Loucy (cell line): ENCODE measurements at regions not wholly inside any gene's neighbourhood (a gene's known extent, or its start where the extent isn't known, plus 50 kb on each side); places are given as distances from the start of the nearest gene placed in this dataset.

Experiments
- H2AFZ ChIP-seq: fragments of 200-600 bp; sonication (generic); 2 replicates; pipeline ENCODE4 v1.6.0; 2016; ENCODE audit warnings: antibody characterized with exemption, mild to moderate bottlenecking, low read length, moderate library complexity
- H3F3A ChIP-seq: fragments of 200-600 bp; 2 replicates; pipeline ENCODE4 v1.6.0; 2016; ENCODE audit warnings: antibody characterized with exemption, low read depth, mild to moderate bottlenecking
- H3K27me3 ChIP-seq: fragments of 200-600 bp; sonication (generic); 2 replicates; pipeline ENCODE4 v1.6.1; 2014; ENCODE audit warnings: low read length, mild to moderate bottlenecking; ENCODE audit not compliant: insufficient read depth, poor library complexity, severe bottlenecking
- H3K36me3 ChIP-seq: fragments of 200-600 bp; sonication (generic); 2 replicates; pipeline ENCODE4 v1.6.1; 2016; ENCODE audit warnings: low read length; ENCODE audit not compliant: insufficient read depth
- H3K4me1 ChIP-seq: fragments of 200-600 bp; sonication (generic); 2 replicates; pipeline ENCODE4 v1.5.1; 2014; ENCODE audit warnings: low read length, mild to moderate bottlenecking; ENCODE audit not compliant: insufficient read depth, poor library complexity, severe bottlenecking
- H3K4me2 ChIP-seq: fragments of 200-600 bp; sonication (generic); 2 replicates; pipeline ENCODE4 v1.6.0; 2014; ENCODE audit warnings: antibody characterized with exemption, low read length, low read depth, mild to moderate bottlenecking; ENCODE audit not compliant: poor library complexity, severe bottlenecking
- H3K4me3 ChIP-seq: fragments of 200-600 bp; sonication (generic); 2 replicates; pipeline ENCODE4 v1.5.1; 2014; ENCODE audit warnings: low read length, mild to moderate bottlenecking, mixed read lengths; ENCODE audit not compliant: poor library complexity, severe bottlenecking
- H3K79me2 ChIP-seq: fragments of 200-600 bp; sonication (generic); 2 replicates; pipeline ENCODE4 v1.6.1; 2014; ENCODE audit warnings: low read length; ENCODE audit not compliant: insufficient read depth
- H3K9ac ChIP-seq: fragments of 200-600 bp; sonication (generic); 2 replicates; pipeline ENCODE4 v1.6.0; 2014; ENCODE audit warnings: mild to moderate bottlenecking, low read depth, low read length, moderate library complexity; ENCODE audit not compliant: poor library complexity, severe bottlenecking
- H3K9me2 ChIP-seq: fragments of 200-600 bp; sonication (generic); replicated peaks from 2 replicates; pipeline ENCODE4 v1.6.1; 2016; ENCODE audit warnings: low read depth, low read length, mixed read lengths
- H3K9me3 ChIP-seq: fragments of 200-600 bp; sonication (generic); 2 replicates; pipeline ENCODE4 v1.6.1; 2014; ENCODE audit warnings: mild to moderate bottlenecking, antibody characterized with exemption, low read length, low read depth; ENCODE audit not compliant: insufficient read depth
- H4K20me1 ChIP-seq: fragments of 200-600 bp; sonication (generic); 2 replicates; pipeline ENCODE4 v1.6.0; 2014; ENCODE audit warnings: antibody characterized with exemption, low read length, mild to moderate bottlenecking; ENCODE audit not compliant: insufficient read depth, poor library complexity, severe bottlenecking
- EZH2phosphoT487 ChIP-seq: fragments of 200-600 bp; IDR thresholded peaks from 2 replicates; pipeline ENCODE4 v1.6.1; 2018; ENCODE audit warnings: antibody characterized with exemption, mild to moderate bottlenecking, moderate library complexity, borderline replicate concordance
- TF ChIP-seq, protein P1 (sequence below): fragments of 200-600 bp; sonication (generic); conservative IDR thresholded peaks from 2 replicates; pipeline ENCODE4 v1.5.1; 2014; ENCODE audit warnings: mild to moderate bottlenecking, antibody characterized with exemption, low read length

DNA sequence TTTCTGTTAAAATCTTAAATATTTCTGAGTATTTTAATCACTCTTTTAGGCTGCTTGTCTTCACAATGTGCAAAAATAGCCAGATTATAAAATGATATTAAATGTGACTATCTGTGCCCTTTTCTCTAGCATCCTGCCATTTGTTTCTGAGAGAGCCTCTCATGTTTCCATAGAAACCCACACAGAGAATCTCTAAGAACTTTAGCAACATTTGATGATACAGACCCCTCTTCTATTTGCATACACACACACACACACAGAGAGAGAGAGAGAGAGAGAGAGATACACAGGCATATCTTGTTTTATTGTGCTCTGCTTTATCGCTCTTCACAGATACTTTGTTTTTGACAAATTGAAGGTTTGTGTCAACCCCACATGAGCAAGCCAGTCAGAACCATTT is 134.5 kb upstream of the DDX18 start:
- peaks cover 7% of the 10 kb centered on the region for H3K4me1 ChIP-seq
- no peak overlapping the region for H2AFZ ChIP-seq
- no peaks in the 10 kb centered on the region for H4K20me1 ChIP-seq
- H3K9ac ChIP-seq, result no peak overlapping the region
- H3F3A ChIP-seq, result no peaks in the 10 kb centered on the region
- no peaks in the 10 kb centered on the region for H3K36me3 ChIP-seq
- H3K9me2 ChIP-seq, result no peaks in the 10 kb centered on the region
- TF ChIP-seq EZH2phosphoT487, result no peak
- TF ChIP-seq, protein P1, sequence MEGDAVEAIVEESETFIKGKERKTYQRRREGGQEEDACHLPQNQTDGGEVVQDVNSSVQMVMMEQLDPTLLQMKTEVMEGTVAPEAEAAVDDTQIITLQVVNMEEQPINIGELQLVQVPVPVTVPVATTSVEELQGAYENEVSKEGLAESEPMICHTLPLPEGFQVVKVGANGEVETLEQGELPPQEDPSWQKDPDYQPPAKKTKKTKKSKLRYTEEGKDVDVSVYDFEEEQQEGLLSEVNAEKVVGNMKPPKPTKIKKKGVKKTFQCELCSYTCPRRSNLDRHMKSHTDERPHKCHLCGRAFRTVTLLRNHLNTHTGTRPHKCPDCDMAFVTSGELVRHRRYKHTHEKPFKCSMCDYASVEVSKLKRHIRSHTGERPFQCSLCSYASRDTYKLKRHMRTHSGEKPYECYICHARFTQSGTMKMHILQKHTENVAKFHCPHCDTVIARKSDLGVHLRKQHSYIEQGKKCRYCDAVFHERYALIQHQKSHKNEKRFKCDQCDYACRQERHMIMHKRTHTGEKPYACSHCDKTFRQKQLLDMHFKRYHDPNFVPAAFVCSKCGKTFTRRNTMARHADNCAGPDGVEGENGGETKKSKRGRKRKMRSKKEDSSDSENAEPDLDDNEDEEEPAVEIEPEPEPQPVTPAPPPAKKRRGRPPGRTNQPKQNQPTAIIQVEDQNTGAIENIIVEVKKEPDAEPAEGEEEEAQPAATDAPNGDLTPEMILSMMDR, result no peak
- H3K4me2 ChIP-seq, result no peak overlapping the region
- no peak overlapping the region for H3K4me3 ChIP-seq
- no peaks in the 10 kb centered on the region for H3K79me2 ChIP-seq
- no peaks in the 10 kb centered on the region for H3K27me3 ChIP-seq
- H3K9me3 ChIP-seq, result 0 out of 2 replicates have a peak, but pooled peaks cover 4% of the 10 kb centered on the region

DNA sequence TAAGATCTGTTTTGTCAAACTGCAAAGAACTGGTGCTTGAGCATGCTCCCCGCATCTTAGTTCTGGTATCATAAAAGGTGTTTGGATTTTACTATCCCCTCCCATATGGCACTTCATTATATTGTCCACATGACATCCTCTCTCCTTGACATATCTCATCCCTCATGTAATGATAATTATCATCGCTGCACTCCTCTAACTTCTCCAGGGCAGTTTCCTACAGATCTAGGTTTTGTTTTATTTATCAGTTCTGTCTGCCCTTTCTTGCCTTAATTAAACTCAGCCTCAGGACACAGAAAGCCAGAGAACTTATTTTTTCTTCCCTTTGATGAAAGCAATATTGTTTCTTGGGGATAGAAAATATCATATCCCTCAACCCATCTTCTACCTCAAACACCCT is 129.6 kb upstream of the DDX18 start:
- H3K9me3 ChIP-seq, result 0 out of 2 replicates have a peak, but pooled peaks cover 4% of the 10 kb centered on the region
- no peak overlapping the region for H3K9ac ChIP-seq
- no peaks in the 10 kb centered on the region for H4K20me1 ChIP-seq
- no peak overlapping the region for H3K4me2 ChIP-seq
- H3K4me3 ChIP-seq, result no peak overlapping the region
- H2AFZ ChIP-seq, result no peak overlapping the region
- no peaks in the 10 kb centered on the region for H3K79me2 ChIP-seq
- H3K36me3 ChIP-seq, result no peaks in the 10 kb centered on the region
- TF ChIP-seq, protein P1, result no peak
- TF ChIP-seq EZH2phosphoT487, result no peak
- H3K9me2 ChIP-seq, result no peaks in the 10 kb centered on the region
- peaks cover 7% of the 10 kb centered on the region for H3K4me1 ChIP-seq
- H3K27me3 ChIP-seq, result no peaks in the 10 kb centered on the region
- H3F3A ChIP-seq, result no peaks in the 10 kb centered on the region

GRCh38 chr2:117686699-117687098 is 127.8 kb upstream of the DDX18 start:
- H3K36me3 ChIP-seq, result no peaks in the 10 kb centered on the region
- H3K79me2 ChIP-seq, result no peaks in the 10 kb centered on the region
- H3K4me2 ChIP-seq, result no peak overlapping the region
- peaks cover 7% of the 10 kb centered on the region for H3K4me1 ChIP-seq
- H3K9me3 ChIP-seq, result no peaks in the 10 kb centered on the region
- H3K4me3 ChIP-seq, result no peak overlapping the region
- H3K9ac ChIP-seq, result no peak overlapping the region
- no peaks in the 10 kb centered on the region for H3K9me2 ChIP-seq
- H2AFZ ChIP-seq, result no peak overlapping the region
- TF ChIP-seq, protein P1, result no peak
- no peak for TF ChIP-seq EZH2phosphoT487
- no peaks in the 10 kb centered on the region for H3K27me3 ChIP-seq
- H4K20me1 ChIP-seq, result no peaks in the 10 kb centered on the region
- no peaks in the 10 kb centered on the region for H3F3A ChIP-seq
